GM12878 (cell line): ENCODE measurements at regions not wholly inside any gene's neighbourhood (a gene's known extent, or its start where the extent isn't known, plus 50 kb on each side); places are given as distances from the start of the nearest gene placed in this dataset.

Source experiments
- ATAC-seq: fragments of 200-7000 bp; cut with Tn5 transposase; 3 replicates; pipeline ENCODE4 v1.9.1; 2020; ENCODE audit warnings: mild to moderate bottlenecking, moderate library complexity
- BruUV-seq: library from RNA; stranded (reverse); fragments of 400-500 nt; replicated peaks from 2 replicates; lab custom pipeline; 2021; lab: Mats Ljungman, UMichigan
- CTCF ChIA-PET: fragments of 300-600 bp; sonication (Branson Sonifier 250); formaldehyde crosslinking; extraction: SDS; loops from one replicate; lab custom pipeline; 2021; ENCODE audit warnings: inconsistent platforms; lab: Yijun Ruan, JAX
- POLR2A ChIA-PET: fragments of 350-600 bp; formaldehyde crosslinking; extraction: SDS; loops from one replicate; lab custom pipeline; 2021; ENCODE audit warnings: inconsistent platforms; lab: Charles Lee
- RAD21 ChIA-PET: fragments of 300-600 bp; sonication (Branson Sonifier 250); formaldehyde crosslinking; loops from one replicate; lab custom pipeline; 2023; ENCODE audit warnings: antibody characterized with exemption; ENCODE audit not compliant: unreplicated experiment; lab: Charles Lee
- SMC1A ChIA-PET: fragments of 300-600 bp; sonication (Branson Sonifier 250); formaldehyde crosslinking; loops from one replicate; lab custom pipeline; 2023; ENCODE audit not compliant: unreplicated experiment, uncharacterized antibody; lab: Charles Lee
- DNase-seq: peaks from one replicate; pipeline ENCODE4 v3.0.0-alpha.2; 2011; ENCODE audit warnings: low read depth, low spot score
- FAIRE-seq: peaks from 3 replicates; lab custom pipeline; 2011; peaks lifted over from hg19 to GRCh38; lab: Jason Lieb, UNC
- H2AFZ ChIP-seq: 2 replicates; pipeline ENCODE4 v1.6.0; 2011; ENCODE audit warnings: low read depth, low read length, control low read depth; ENCODE audit not compliant: control insufficient read depth
- H3K27ac ChIP-seq: 2 replicates; pipeline ENCODE4 v1.5.1; 2011; ENCODE audit warnings: control low read depth; ENCODE audit not compliant: control insufficient read depth, insufficient read depth
- H3K27me3 ChIP-seq, 2 experiments: replicated peaks in 1 of 2; 2 replicates each; pipeline versions ENCODE4 v1.6.0 to v1.6.1; 2011; ENCODE audit warnings: low read length in 1 of 2; ENCODE audit not compliant: control insufficient read depth in 2 of 2, insufficient read depth in 2 of 2
- H3K36me3 ChIP-seq, 2 experiments: 2 replicates each; pipeline ENCODE4 v1.5.1; 2011; ENCODE audit warnings: low read length in 1 of 2; ENCODE audit not compliant: control insufficient read depth in 2 of 2, insufficient read depth in 2 of 2
- H3K4me1 ChIP-seq: 2 replicates; pipeline ENCODE4 v1.6.1; 2011; ENCODE audit warnings: mild to moderate bottlenecking, low read length, moderate library complexity, mixed read lengths; ENCODE audit not compliant: control insufficient read depth, insufficient read depth
- H3K4me2 ChIP-seq: 2 replicates; pipeline ENCODE4 v1.6.0; 2011; ENCODE audit warnings: control low read depth; ENCODE audit not compliant: control insufficient read depth, insufficient read depth
- H3K4me3 ChIP-seq: fragments of 200-600 bp; sonication (generic); 2 replicates; pipeline ENCODE4 v1.5.1; 2016
- H3K79me2 ChIP-seq: 2 replicates; pipeline ENCODE4 v1.6.0; 2011; ENCODE audit warnings: low read length; ENCODE audit not compliant: control insufficient read depth, insufficient read depth
- H3K9ac ChIP-seq: 2 replicates; pipeline ENCODE4 v1.8.0; 2011; ENCODE audit warnings: low read length, control low read depth, mixed read lengths; ENCODE audit not compliant: control insufficient read depth, insufficient read depth
- H3K9me3 ChIP-seq: replicated peaks from 3 replicates; pipeline ENCODE4 v1.5.1; 2011; ENCODE audit warnings: mild to moderate bottlenecking, low read length; ENCODE audit not compliant: control insufficient read depth, insufficient read depth
- H4K20me1 ChIP-seq: 2 replicates; pipeline ENCODE4 v1.6.0; 2011; ENCODE audit not compliant: control insufficient read depth, insufficient read depth
- BCL3 ChIP-seq: IDR thresholded peaks from 2 replicates; pipeline ENCODE4 v1.6.1; 2011; ENCODE audit warnings: borderline replicate concordance, low read depth, mild to moderate bottlenecking, moderate library complexity, low read length; ENCODE audit not compliant: insufficient read depth, poor library complexity, severe bottlenecking
- BRCA1 ChIP-seq: IDR thresholded peaks from 2 replicates; pipeline ENCODE4 v1.6.1; 2011; ENCODE audit warnings: low read depth, low read length, improper control_type of control experiment
- EED ChIP-seq: sonication (generic); IDR thresholded peaks from 2 replicates; pipeline ENCODE4 v1.6.1; 2016; ENCODE audit warnings: antibody characterized with exemption, low read depth
- EGR1 ChIP-seq, 2 experiments: IDR thresholded peaks; 1 replicate in 1 of 2; 2 replicates in 1 of 2; pipeline ENCODE4 v1.6.1; 2011 to 2012; ENCODE audit warnings: low read depth in 2 of 2, low read length in 2 of 2, borderline replicate concordance in 1 of 2, mild to moderate bottlenecking in 1 of 2, moderate library complexity in 1 of 2
- GATAD2B ChIP-seq: fragments of 450-650 bp; conservative IDR thresholded peaks from 2 replicates; pipeline ENCODE4 v1.6.1; 2017; ENCODE audit warnings: low read depth, mild to moderate bottlenecking, moderate library complexity
- MEF2B ChIP-seq: fragments of 450-650 bp; IDR thresholded peaks from 2 replicates; pipeline ENCODE4 v1.6.1; 2018; ENCODE audit warnings: mild to moderate bottlenecking, moderate library complexity; ENCODE audit not compliant: partially characterized antibody, poor library complexity, severe bottlenecking
- MTA3 ChIP-seq: IDR thresholded peaks from 2 replicates; pipeline ENCODE4 v1.6.1; 2012; ENCODE audit warnings: low read length, inconsistent platforms, borderline replicate concordance
- PAX8 ChIP-seq: fragments of 450-650 bp; IDR thresholded peaks from 2 replicates; pipeline ENCODE4 v1.6.1; 2017; ENCODE audit warnings: mild to moderate bottlenecking, moderate library complexity
- POLR2AphosphoS2 ChIP-seq: IDR thresholded peaks from 2 replicates; pipeline ENCODE4 v1.6.1; 2011; ENCODE audit warnings: low read depth, mild to moderate bottlenecking, low read length, improper control_type of control experiment, moderate library complexity
- RBBP5 ChIP-seq: fragments of 200-600 bp; sonication (generic); conservative IDR thresholded peaks from 2 replicates; pipeline ENCODE4 v1.6.1; 2016
- RELB ChIP-seq: fragments of 450-650 bp; IDR thresholded peaks from 2 replicates; pipeline ENCODE4 v1.6.1; 2017; ENCODE audit warnings: low read depth, mild to moderate bottlenecking, moderate library complexity
- REST ChIP-seq: IDR thresholded peaks from 2 replicates; pipeline ENCODE4 v1.6.1; 2012; ENCODE audit warnings: mild to moderate bottlenecking, low read depth, low read length
- SIX5 ChIP-seq: IDR thresholded peaks from 2 replicates; pipeline ENCODE4 v1.6.1; 2011; ENCODE audit warnings: mild to moderate bottlenecking, low read depth, low read length, moderate library complexity; ENCODE audit not compliant: severe bottlenecking
- SKIL ChIP-seq: fragments of 450-650 bp; IDR thresholded peaks from 2 replicates; pipeline ENCODE4 v1.6.1; 2017; ENCODE audit warnings: mild to moderate bottlenecking, low read depth, inconsistent platforms; ENCODE audit not compliant: poor library complexity, severe bottlenecking
- TCF7 ChIP-seq: IDR thresholded peaks from 2 replicates; pipeline ENCODE4 v1.6.1; 2014; ENCODE audit warnings: antibody characterized with exemption, borderline replicate concordance
- WGBS: methylation state at CpG from one replicate; pipeline ENCODE4 v1.1.6; 2016; ENCODE audit warnings: low lambda C conversion rate; ENCODE audit not compliant: insufficient replicate concordance, insufficient coverage; ENCODE audit errors: missing lambda C conversion rate; 5-methylcytosine and 5-hydroxymethylcytosine counted together
- in situ Hi-C: fragments of 300-500 bp; cut with MboI; formaldehyde crosslinking; loops from 9 replicates; pipeline ENCODE4 v1.14.3; 2018; ENCODE audit warnings: mixed read lengths
- intact Hi-C: fragments of 100-400 bp; cut with micrococcal nuclease; formaldehyde crosslinking; loops from one replicate; pipeline ENCODE4 v1.14.2; 2022; ENCODE audit not compliant: unreplicated experiment

GRCh38 chr6:134819236-134819635 lies 130.7 kb downstream of the ALDH8A1 start (continued):
- TF ChIP-seq SKIL: no peak
- TF ChIP-seq POLR2AphosphoS2: no peak

GRCh38 chr6:134817448-134817847 lies 132.5 kb downstream of the ALDH8A1 start:
- CTCF ChIA-PET: no interaction called here
- no peaks in the 10 kb centered on the region for H3K79me2 ChIP-seq
- no peak overlapping the region for H2AFZ ChIP-seq
- DNase-seq (no peak), FAIRE-seq (no peak), ATAC-seq (no peak)
- RAD21 ChIA-PET: no interaction called here
- intact Hi-C loops: no loop called here
- H3K27ac ChIP-seq: no peak overlapping the region
- no peaks in the 10 kb centered on the region for H3K36me3 ChIP-seq
- H3K4me2 ChIP-seq: no peak overlapping the region
- in situ Hi-C loops: no loop called here
- SMC1A ChIA-PET: no interaction called here
- no peaks in the 10 kb centered on the region for H3K4me1 ChIP-seq
- POLR2A ChIA-PET: no interaction called here
- no peaks in the 10 kb centered on the region for H3K27me3 ChIP-seq
- no peak overlapping the region for H3K9ac ChIP-seq
- H3K4me3 ChIP-seq: no peak overlapping the region
- 43% methylated on average over 10 of the region's 10 CpGs for WGBS
- H3K9me3 ChIP-seq: no peaks in the 10 kb centered on the region
- no TSS peak for BruUV-seq
- H4K20me1 ChIP-seq: no peaks in the 10 kb centered on the region
- TF ChIP-seq REST (no peak), SIX5 (no peak), BRCA1 (no peak), BCL3 (no peak), EED (no peak), RBBP5 (no peak), TCF7 (no peak), EGR1 (IDR thresholded peaks at IDR 0.05; ENCODE audit: borderline replicate concordance in 1 of 2, low read depth in 2 of 2, low read length in 2 of 2) (no peak), GATAD2B (no peak), MEF2B (no peak), RELB (no peak), PAX8 (no peak), MTA3 (no peak)
